ENCODE measurements at regions not wholly inside any gene's neighbourhood (a gene's known extent, or its start where the extent isn't known, plus 50 kb on each side); places are given as distances from the start of the nearest gene placed in this dataset.

GRCh38 chr5:82397741-82398320, 119.7 kb upstream of the RPS23 start:
- FAIRE-seq: peak; percentile 51
- Histone ChIP-seq H3K4me3 (no peak overlapping the region), H3K4me2 (no peak overlapping the region), H3K9me3 (0 out of 3 replicates have a peak, but pooled peaks cover 2% of the 10 kb centered on the region), H3K4me1 (peaks cover 21% of the 10 kb centered on the region), H3K27ac (peak overlapping the region; percentile 32 to 64; a peak in 3 of 6 replicates)
- no peak for DNase-seq (ENCODE audit: low read depth in 1 of 2, low spot score in 1 of 2)
- no peak for ATAC-seq
- 73% methylated on average over 3 of the region's 3 CpGs for WGBS (ENCODE audit: missing lambda C conversion rate)
- TF ChIP-seq REST (IDR thresholded peaks at IDR 0.05) (no peak), POLR2AphosphoS2 (conservative IDR thresholded peaks at IDR 0.05; ENCODE audit: low read length) (no peak), CBX8 (IDR thresholded peaks at IDR 0.05) (no peak), CHD4 (IDR thresholded peaks at IDR 0.05; ENCODE audit: borderline replicate concordance) (no peak), SMC3 (IDR thresholded peaks at IDR 0.05) (no peak), CEBPB (IDR thresholded peaks at IDR 0.05) (no peak), HOXA7 (CRISPR knock-in tag; IDR thresholded peaks at IDR 0.05) (no peak), HOXB13 (CRISPR knock-in tag; IDR thresholded peaks at IDR 0.05; ENCODE audit: low read depth) (no peak), FOSB (CRISPR knock-in tag; IDR thresholded peaks at IDR 0.05) (no peak), MYC (IDR thresholded peaks at IDR 0.05; ENCODE audit: borderline replicate concordance, low read length) (no peak)
- POLR2A ChIA-PET: no interaction called here
- CTCF ChIA-PET: interaction anchor here (1.0 to 1.4 kb wide), 2 partner anchors 46 to 134 kb away, joined by 3 read pairs; no protein-coding TSS in a partner anchor

- no peak overlapping the region for H3K4me3 ChIP-seq
- ATAC-seq (peak; percentile 96 to 98), FAIRE-seq (peak; percentile 85), DNase-seq (ENCODE audit: low read depth in 1 of 2, low spot score in 1 of 2) (peak; percentile 23 to 86)
- H3K9me3 ChIP-seq: no peaks in the 10 kb centered on the region
- ChIA-PET CTCF (interaction anchor here (1.0 to 1.4 kb wide), 3 partner anchors 45 to 171 kb away, joined by 3 to 4 read pairs (median 3); no protein-coding TSS in a partner anchor), POLR2A (no interaction called here)
- peak overlapping the region; percentile 64 to 79 for H3K27ac ChIP-seq
- peak overlapping the region; percentile 56 for H3K4me2 ChIP-seq
- WGBS (ENCODE audit: missing lambda C conversion rate): 5% methylated on average over 11 of the region's 11 CpGs
- H3K4me1 ChIP-seq: peaks cover 21% of the 10 kb centered on the region
- TF ChIP-seq ZSCAN20 (CRISPR knock-in tag; IDR thresholded peaks at IDR 0.05): no peak
- no peak for TF ChIP-seq NFE2L2 (conservative IDR thresholded peaks at IDR 0.05; ENCODE audit: low read length)
- no peak for TF ChIP-seq HEYL (CRISPR knock-in tag; IDR thresholded peaks at IDR 0.05)
- no peak for TF ChIP-seq ZNF302 (CRISPR knock-in tag; IDR thresholded peaks at IDR 0.05)
- no peak for TF ChIP-seq FOXS1 (CRISPR knock-in tag; IDR thresholded peaks at IDR 0.05)
- peak; percentile 39; the same call in 1 of the 2 replicates for TF ChIP-seq GATA3 (IDR thresholded peaks at IDR 0.05; ENCODE audit: borderline replicate concordance)
- no peak for TF ChIP-seq ELK1 (IDR thresholded peaks at IDR 0.05; ENCODE audit: low read depth, low read length)
- TF ChIP-seq JUNB (IDR thresholded peaks at IDR 0.05): peak; percentile 53; the same call in 1 of the 2 replicates
- peak in 1 of 2 experiments; percentile 31; a peak in 1 of 5 replicates for TF ChIP-seq EP300 (IDR thresholded peaks at IDR 0.05)
- TF ChIP-seq TFCP2L1 (CRISPR knock-in tag; IDR thresholded peaks at IDR 0.05): no peak
- TF ChIP-seq REST (IDR thresholded peaks at IDR 0.05): no peak
- no peak for TF ChIP-seq MAFK (IDR thresholded peaks at IDR 0.05; ENCODE audit: partially characterized antibody)
- TF ChIP-seq HOXB13 (CRISPR knock-in tag; IDR thresholded peaks at IDR 0.05; ENCODE audit: low read depth): no peak
- no peak for TF ChIP-seq CTCF (IDR thresholded peaks at IDR 0.05)
- TF ChIP-seq SMC3 (IDR thresholded peaks at IDR 0.05): no peak
- TF ChIP-seq CBX2 (IDR thresholded peaks at IDR 0.05; ENCODE audit: borderline replicate concordance, low read depth): no peak
- no peak for TF ChIP-seq TP53 (CRISPR knock-in tag; IDR thresholded peaks at IDR 0.05)
- peak; percentile 31; the same call in 1 of the 2 replicates for TF ChIP-seq MAX (IDR thresholded peaks at IDR 0.05)
- no peak for TF ChIP-seq EHF (CRISPR knock-in tag; IDR thresholded peaks at IDR 0.05)
Measured at GRCh38 chr5:82396871-82397514, 118.8 kb upstream of the RPS23 start.
